Hepatocyte (in vitro differentiated cells): ENCODE measurements at regions not wholly inside any gene's neighbourhood (a gene's known extent, or its start where the extent isn't known, plus 50 kb on each side); places are given as distances from the start of the nearest gene placed in this dataset. TPM values are rescaled to one million over a fixed set of nuclear protein-coding genes. Genes with fewer than 3 reads are reported as not detected.
"Not testable (repeated sequence)": the region's sequence is repeated elsewhere in the genome, so short reads cannot be mapped to it uniquely, and the experiment has no call there.

ENCODE experiments used
- DNase-seq: peaks from one replicate; pipeline ENCODE4 v3.0.0-alpha.2; 2016; ENCODE audit warnings: low spot score
- H2AFZ ChIP-seq: fragments of 200-600 bp; sonication (generic); 2 replicates; pipeline ENCODE4 v1.6.0; 2016; ENCODE audit warnings: antibody characterized with exemption, mild to moderate bottlenecking
- H3K27ac ChIP-seq: fragments of 200-600 bp; sonication (generic); 2 replicates; pipeline ENCODE4 v1.5.1; 2016; ENCODE audit warnings: mild to moderate bottlenecking
- H3K27me3 ChIP-seq: fragments of 200-600 bp; sonication (generic); 2 replicates; pipeline ENCODE4 v1.6.1; 2016
- H3K36me3 ChIP-seq: fragments of 200-600 bp; sonication (generic); replicated peaks from 2 replicates; pipeline ENCODE4 v1.5.1; 2016; ENCODE audit warnings: low read depth; ENCODE audit not compliant: insufficient read depth
- H3K4me1 ChIP-seq: fragments of 200-600 bp; sonication (generic); 2 replicates; pipeline ENCODE4 v1.5.1; 2016; ENCODE audit warnings: mild to moderate bottlenecking, moderate library complexity; ENCODE audit not compliant: insufficient read depth
- H3K4me2 ChIP-seq: fragments of 200-600 bp; sonication (generic); 2 replicates; pipeline ENCODE4 v1.6.0; 2016
- H3K4me3 ChIP-seq: fragments of 200-600 bp; sonication (generic); 2 replicates; pipeline ENCODE4 v1.5.1; 2016; ENCODE audit warnings: mild to moderate bottlenecking
- H3K79me2 ChIP-seq: fragments of 200-600 bp; sonication (generic); 2 replicates; pipeline ENCODE4 v1.6.0; 2017; ENCODE audit warnings: mild to moderate bottlenecking
- H3K9me2 ChIP-seq: fragments of 200-600 bp; sonication (generic); replicated peaks from 2 replicates; pipeline ENCODE4 v1.6.0; 2017; ENCODE audit warnings: mild to moderate bottlenecking; ENCODE audit not compliant: insufficient read depth
- H3K9me3 ChIP-seq: fragments of 200-600 bp; sonication (generic); 2 replicates; pipeline ENCODE4 v1.5.1; 2016; ENCODE audit warnings: low read depth, mild to moderate bottlenecking
- H4K20me1 ChIP-seq: fragments of 200-600 bp; sonication (generic); 2 replicates; pipeline ENCODE4 v1.6.0; 2016; ENCODE audit warnings: mild to moderate bottlenecking; ENCODE audit not compliant: insufficient read depth, poor library complexity, severe bottlenecking
- WGBS: methylation state at CpG from one replicate; pipeline ENCODE4 v1.1.6; 2016; ENCODE audit warnings: low lambda C conversion rate; ENCODE audit errors: missing lambda C conversion rate; 5-methylcytosine and 5-hydroxymethylcytosine counted together
- microRNA counts: library from miRNA; unstranded; fragments of <30 nt; microRNA quantifications from one replicate; lab custom pipeline; 2017
- microRNA-seq: library from miRNA; unstranded; fragments of <30 nt; microRNA quantifications from one replicate; pipeline ENCODE4, GENCODE V29; 2017
- small RNA-seq: library from RNA; depleted of rRNA; stranded (forward); fragments of <200 nt; gene quantifications from one replicate; pipeline ENCODE3, GENCODE V24; 2014

GRCh38 chr2:87695596-87696323 lies 52.1 kb upstream of the PLGLB2 start:
- not testable (repeated sequence) for H3K9me2 ChIP-seq, H4K20me1 ChIP-seq, H3K9me3 ChIP-seq, H3K27me3 ChIP-seq, H3K36me3 ChIP-seq, H2AFZ ChIP-seq, H3K4me2 ChIP-seq, H3K4me1 ChIP-seq, H3K4me3 ChIP-seq, H3K79me2 ChIP-seq, H3K27ac ChIP-seq
- DNase-seq, result peak; percentile 6
- 62% methylated on average over 9 of the region's 9 CpGs for WGBS

MicroRNA genes in the stretch of these regions (microRNA counts, 767-probe panel; counts per million panel counts)
- microRNA hsa-miR-4435 (lab: Ali Mortazavi, UCI), result not detected

Small RNA genes lying in the stretch of these regions (microRNA-seq; reads per million reads assigned to microRNA genes)
- gene MIR4771-1, result not detected

Small RNA genes lying in the stretch of these regions (small RNA-seq; reads per million reads assigned to genes)
- gene MIR4771-1, result not detected
